NB4 (cell line): ENCODE measurements at regions not wholly inside any gene's neighbourhood (a gene's known extent, or its start where the extent isn't known, plus 50 kb on each side); places are given as distances from the start of the nearest gene placed in this dataset.

Experiments used
- DNase-seq: peaks from one replicate; pipeline ENCODE4 v3.0.0; 2010; ENCODE audit warnings: low read depth
- H3K4me3 ChIP-seq: one replicate; pipeline ENCODE4 v1.5.1; 2011; ENCODE audit warnings: mild to moderate bottlenecking, low read depth, low read length, moderate library complexity
- MYC ChIP-seq: IDR thresholded peaks from 2 replicates; pipeline ENCODE4 v1.6.1; 2011; ENCODE audit warnings: low read depth, low read length
- POLR2A ChIP-seq: IDR thresholded peaks from 2 replicates; pipeline ENCODE4 v1.6.1; 2011; ENCODE audit warnings: mild to moderate bottlenecking; ENCODE audit not compliant: insufficient read length; ENCODE audit errors: extremely low read depth
- TF ChIP-seq, protein P1 (sequence below): IDR thresholded peaks from one replicate; pipeline ENCODE4 v1.5.1; 2012; ENCODE audit warnings: low read depth, low read length
- TF ChIP-seq, protein P2 (sequence below): IDR thresholded peaks from 2 replicates; pipeline ENCODE4 v1.6.1; 2011; ENCODE audit warnings: low read depth, low read length

DNA sequence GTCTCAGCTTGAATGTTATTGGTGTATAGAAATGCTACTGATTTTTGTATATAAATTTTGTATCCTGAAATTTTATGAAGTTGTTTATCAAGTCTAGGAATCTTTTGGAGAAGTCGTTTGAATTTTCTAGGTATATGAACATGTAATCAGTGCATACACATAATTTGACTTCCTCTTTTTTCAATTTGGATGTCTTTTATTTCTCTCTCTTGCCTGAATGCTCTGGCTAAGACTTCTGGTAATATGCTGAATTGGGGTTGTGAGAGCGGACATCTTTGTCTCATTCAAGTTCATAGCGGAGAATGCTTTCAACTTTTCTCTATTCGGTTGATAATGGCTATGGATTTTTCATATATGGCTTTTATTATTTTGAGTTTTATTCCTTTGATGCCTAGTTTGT, 100.9 kb upstream of the MCTP2 start:
- H3K4me3 ChIP-seq, result no peak overlapping the region
- no peak for DNase-seq
- TF ChIP-seq, protein P1, sequence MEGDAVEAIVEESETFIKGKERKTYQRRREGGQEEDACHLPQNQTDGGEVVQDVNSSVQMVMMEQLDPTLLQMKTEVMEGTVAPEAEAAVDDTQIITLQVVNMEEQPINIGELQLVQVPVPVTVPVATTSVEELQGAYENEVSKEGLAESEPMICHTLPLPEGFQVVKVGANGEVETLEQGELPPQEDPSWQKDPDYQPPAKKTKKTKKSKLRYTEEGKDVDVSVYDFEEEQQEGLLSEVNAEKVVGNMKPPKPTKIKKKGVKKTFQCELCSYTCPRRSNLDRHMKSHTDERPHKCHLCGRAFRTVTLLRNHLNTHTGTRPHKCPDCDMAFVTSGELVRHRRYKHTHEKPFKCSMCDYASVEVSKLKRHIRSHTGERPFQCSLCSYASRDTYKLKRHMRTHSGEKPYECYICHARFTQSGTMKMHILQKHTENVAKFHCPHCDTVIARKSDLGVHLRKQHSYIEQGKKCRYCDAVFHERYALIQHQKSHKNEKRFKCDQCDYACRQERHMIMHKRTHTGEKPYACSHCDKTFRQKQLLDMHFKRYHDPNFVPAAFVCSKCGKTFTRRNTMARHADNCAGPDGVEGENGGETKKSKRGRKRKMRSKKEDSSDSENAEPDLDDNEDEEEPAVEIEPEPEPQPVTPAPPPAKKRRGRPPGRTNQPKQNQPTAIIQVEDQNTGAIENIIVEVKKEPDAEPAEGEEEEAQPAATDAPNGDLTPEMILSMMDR, result no peak
- TF ChIP-seq, protein P2, sequence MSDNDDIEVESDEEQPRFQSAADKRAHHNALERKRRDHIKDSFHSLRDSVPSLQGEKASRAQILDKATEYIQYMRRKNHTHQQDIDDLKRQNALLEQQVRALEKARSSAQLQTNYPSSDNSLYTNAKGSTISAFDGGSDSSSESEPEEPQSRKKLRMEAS, result no peak
- no peak for TF ChIP-seq POLR2A
- no peak for TF ChIP-seq MYC

DNA sequence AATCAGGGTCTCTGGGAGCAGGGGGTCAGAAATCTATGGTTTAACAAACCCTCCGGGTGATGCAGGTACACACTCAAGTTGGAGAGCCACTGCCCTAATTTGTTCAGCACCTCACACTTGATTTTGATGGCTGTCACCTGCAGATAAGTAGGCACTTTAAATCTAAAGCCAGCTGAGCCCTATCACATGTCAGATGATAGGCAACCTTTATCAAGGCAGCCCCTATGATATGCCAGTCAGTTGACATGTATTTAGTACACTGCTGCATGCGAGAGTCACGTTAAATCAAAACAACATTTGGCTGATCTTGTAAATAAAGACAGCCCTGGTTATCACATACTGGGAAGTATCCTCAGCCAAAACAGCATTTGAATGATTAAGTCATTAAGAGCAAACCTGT, 104.4 kb upstream of the MCTP2 start:
- DNase-seq, result no peak
- H3K4me3 ChIP-seq, result no peak overlapping the region
- TF ChIP-seq, protein P2, result no peak

DNA sequence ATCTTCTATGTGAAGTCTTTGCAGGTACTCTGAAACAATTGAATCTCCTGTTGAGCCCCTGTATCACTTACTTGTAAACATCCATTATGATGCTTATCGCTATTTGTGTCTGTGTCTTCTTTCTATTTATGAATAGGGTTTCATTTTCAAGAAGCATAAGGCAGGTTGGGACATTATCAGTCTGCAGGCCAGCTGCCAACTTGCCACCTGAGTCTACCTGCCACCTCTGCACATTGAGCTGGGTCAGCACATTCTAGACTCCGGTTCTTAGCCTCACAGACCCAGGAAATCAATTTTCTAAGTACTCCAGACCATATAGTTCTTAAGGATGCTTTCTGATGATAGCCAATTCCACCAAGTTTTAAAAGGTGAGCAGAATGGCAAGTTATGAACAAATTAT, 105.7 kb upstream of the MCTP2 start:
- DNase-seq, result no peak
- TF ChIP-seq, protein P2, result no peak
- TF ChIP-seq, protein P1, result no peak
- TF ChIP-seq MYC (no peak), POLR2A (no peak)
- no peak overlapping the region for H3K4me3 ChIP-seq

DNA sequence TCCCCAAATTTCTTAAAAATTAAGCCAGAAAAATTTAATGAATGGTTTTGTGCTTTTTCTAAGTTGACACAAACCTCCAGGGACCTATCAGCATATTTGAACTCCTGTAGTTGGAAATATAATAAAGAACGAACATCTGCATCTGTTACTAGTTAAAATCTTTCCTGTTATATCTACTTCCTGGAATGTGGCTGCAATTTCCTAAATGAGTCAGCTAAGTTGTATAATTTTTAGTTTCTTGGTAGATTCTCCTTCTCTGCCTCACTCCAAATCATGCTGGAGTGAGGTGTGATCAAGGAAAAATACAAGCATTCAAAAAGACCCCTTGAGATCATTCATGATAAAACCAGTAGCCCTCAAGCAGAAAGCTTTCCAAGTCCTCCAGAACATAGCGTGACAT, 106.2 kb upstream of the MCTP2 start:
- no peak for DNase-seq
- TF ChIP-seq, protein P1, result no peak
- TF ChIP-seq POLR2A (no peak), MYC (no peak)
- TF ChIP-seq, protein P2, result no peak
- H3K4me3 ChIP-seq, result no peak overlapping the region

DNA sequence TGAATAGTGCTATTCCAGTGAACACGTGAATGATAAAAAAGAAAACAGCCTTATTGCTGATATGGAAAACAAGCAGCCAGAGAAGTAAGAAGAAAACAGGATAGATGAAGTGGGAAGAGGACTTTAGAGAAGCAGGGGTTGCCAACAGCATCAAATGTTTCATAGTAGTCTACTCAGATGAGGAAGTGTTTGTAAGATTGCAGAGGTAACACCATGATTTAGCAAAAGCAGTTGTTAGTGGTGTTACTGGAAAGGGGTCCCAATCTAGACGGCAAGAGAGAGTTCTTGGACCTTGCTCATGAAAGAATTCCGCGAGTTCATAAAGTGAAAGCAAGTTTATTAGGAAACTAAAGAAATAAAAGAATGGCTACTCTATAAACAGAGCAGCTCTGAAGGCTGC, 108.8 kb upstream of the MCTP2 start:
- DNase-seq, result no peak
- no peak overlapping the region for H3K4me3 ChIP-seq
- TF ChIP-seq, protein P1, result no peak
- TF ChIP-seq, protein P2, result no peak
- TF ChIP-seq MYC (no peak), POLR2A (no peak)

DNA sequence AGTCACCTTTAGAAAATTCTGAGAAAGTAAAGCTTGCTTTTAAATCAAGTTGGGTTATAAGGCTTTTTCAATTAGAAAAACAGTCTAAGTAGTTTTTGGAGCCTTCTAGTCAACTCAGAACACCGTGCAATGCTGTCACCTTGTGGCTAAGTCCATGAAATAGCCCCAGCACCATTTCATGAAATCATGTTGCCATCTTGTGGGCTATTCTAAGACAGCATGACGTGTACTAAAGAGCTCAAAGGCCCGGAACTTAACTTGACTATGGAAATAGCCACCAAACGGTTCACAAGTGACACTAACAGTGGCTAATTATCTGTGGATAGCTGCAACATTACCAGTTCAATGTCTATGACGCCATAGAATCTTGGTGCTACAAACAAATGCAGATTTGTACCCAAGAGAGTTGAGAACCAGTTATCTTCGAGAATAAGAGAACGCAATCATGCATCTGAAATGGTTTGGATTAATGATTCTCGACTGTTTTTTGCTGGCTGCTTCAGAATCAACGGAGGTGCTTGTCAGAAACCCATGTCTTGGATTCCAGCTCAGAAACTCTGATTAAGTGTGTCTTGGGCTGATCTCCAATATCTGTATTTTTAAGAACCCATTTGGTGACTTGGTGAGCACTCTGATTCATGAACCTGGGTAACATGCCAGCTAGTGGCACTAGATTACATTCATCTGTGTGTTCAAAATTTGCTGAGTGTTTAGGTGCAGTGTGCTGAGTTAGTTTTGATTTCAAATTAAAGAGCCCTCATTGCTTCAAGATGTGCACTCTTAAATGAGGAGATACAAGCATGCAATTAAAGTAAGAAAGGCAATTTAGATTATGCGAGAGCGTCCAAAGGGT, 111.2 kb upstream of the MCTP2 start:
- TF ChIP-seq, protein P2, result peak; percentile 87
- TF ChIP-seq, protein P1, result peak; percentile 97
- peak; percentile 81 for TF ChIP-seq MYC
- TF ChIP-seq POLR2A, result no peak
- H3K4me3 ChIP-seq, result no peak overlapping the region
- peak; percentile 88 for DNase-seq
